Lung (tissue), 11 donors: ENCODE measurements at regions not wholly inside any gene's neighbourhood (a gene's known extent, or its start where the extent isn't known, plus 50 kb on each side); places are given as distances from the start of the nearest gene placed in this dataset.

Experiments
- ATAC-seq: fragments of 200-7000 bp; cut with Tn5 transposase; one replicate; pipeline ENCODE4 v1.9.1; 2020; ENCODE audit warnings: moderate number of reproducible peaks; ENCODE audit not compliant: insufficient read depth, low FRiP score
- DNase-seq, 3 donors: peaks; one replicate each; pipeline ENCODE4 v3.0.0-alpha.2; 2013 to 2017
- H3K27ac ChIP-seq, 2 donors: one replicate each; pipeline ENCODE4 v1.5.1; 2013; ENCODE audit warnings: mild to moderate bottlenecking in 2 of 2, moderate library complexity in 2 of 2, control low read depth in 1 of 2, inconsistent platforms in 1 of 2, low read depth in 1 of 2, low read length in 1 of 2
- H3K27me3 ChIP-seq, 3 donors: one replicate each; pipeline ENCODE4 v1.5.1; 2013; ENCODE audit warnings: low read length in 2 of 3; ENCODE audit not compliant: control insufficient read depth in 3 of 3, insufficient read depth in 3 of 3
- H3K36me3 ChIP-seq, 4 donors: one replicate each; pipeline ENCODE4 v1.5.1; 2013; ENCODE audit warnings: low read length in 4 of 4, mild to moderate bottlenecking in 1 of 4, moderate library complexity in 1 of 4; ENCODE audit not compliant: control insufficient read depth in 4 of 4, insufficient read depth in 4 of 4
- H3K4me1 ChIP-seq, 5 donors: one replicate each; pipeline ENCODE4 v1.5.1; 2013; ENCODE audit warnings: low read length in 5 of 5, mild to moderate bottlenecking in 2 of 5, moderate library complexity in 1 of 5; ENCODE audit not compliant: control insufficient read depth in 5 of 5, insufficient read depth in 5 of 5
- H3K4me3 ChIP-seq: one replicate; pipeline ENCODE4 v1.5.1; 2013; ENCODE audit warnings: mild to moderate bottlenecking, control low read depth, moderate library complexity
- H3K9ac ChIP-seq, 2 donors: one replicate each; pipeline ENCODE4 v1.5.1; 2013; ENCODE audit warnings: low read length in 2 of 2, control low read depth in 1 of 2; ENCODE audit not compliant: insufficient read depth in 1 of 2
- H3K9me3 ChIP-seq, 4 donors: one replicate each; pipeline ENCODE4 v1.5.1; 2013; ENCODE audit warnings: low read length in 3 of 4, mild to moderate bottlenecking in 1 of 4, moderate library complexity in 1 of 4; ENCODE audit not compliant: control insufficient read depth in 4 of 4, insufficient read depth in 3 of 4
- CTCF ChIP-seq: IDR thresholded peaks from 2 replicates; pipeline ENCODE4 v1.5.1; 2012; ENCODE audit warnings: mild to moderate bottlenecking; ENCODE audit errors: control extremely low read depth, extremely low read depth
- WGBS, 2 donors: extraction: QIAGEN DNeasy Blood & Tissue Kit; methylation state at CpG; one replicate each; pipeline ENCODE4 v1.1.7; 2013; 5-methylcytosine and 5-hydroxymethylcytosine counted together
- donor health status: control.
- donor health status: control.
- donor health status: Bipolar disorder and iron deficiency.
- donor health status: healthy.
- donor health status: DM: yes; HTN: yes; CAD: no.

GRCh38 chr10:57706576-57707299 is 561.0 kb downstream of the IPMK start:
- no peak for ATAC-seq
- 76 to 77% methylated on average over 5 of the region's 5 CpGs for whole genome bisulfite sequencing, 2 donors

DNA sequence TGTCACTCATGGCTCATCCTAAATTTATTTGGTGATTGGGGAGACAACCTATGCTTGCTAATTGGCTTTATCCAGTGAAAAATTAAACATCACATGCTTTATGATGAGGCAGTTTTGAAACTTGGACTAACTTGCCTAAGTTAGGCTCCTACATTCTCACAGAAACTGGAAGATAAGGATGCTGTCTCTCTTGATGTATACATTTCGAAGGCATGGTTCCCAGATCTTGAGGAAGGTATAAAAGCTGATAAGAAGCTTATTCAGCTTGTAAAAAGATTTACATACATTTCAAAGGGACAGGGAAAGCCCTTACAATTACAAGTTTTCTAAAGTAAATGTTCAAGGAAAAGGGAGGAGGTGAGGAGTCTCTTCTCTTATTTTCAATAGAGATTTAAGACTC is 561.7 kb downstream of the IPMK start:
- TF ChIP-seq CTCF = no peak
- H3K9ac ChIP-seq = no peak overlapping the region
- H3K27ac ChIP-seq = no peak overlapping the region
- DNase-seq (no peak), ATAC-seq (no peak)
- no peaks in the 10 kb centered on the region for H3K36me3 ChIP-seq
- H3K9me3 ChIP-seq = no peaks in the 10 kb centered on the region
- H3K4me1 ChIP-seq = no peaks in the 10 kb centered on the region
- 61 to 62% methylated on average over 1 of the region's 1 CpG for WGBS, 2 donors
- no peak overlapping the region for H3K4me3 ChIP-seq
- no peaks in the 10 kb centered on the region for H3K27me3 ChIP-seq

More at GRCh38 chr10:57706576-57707299, 561.0 kb downstream of the IPMK start:
- Histone ChIP-seq H3K9me3 (no peaks in the 10 kb centered on the region), H3K4me1 (no peaks in the 10 kb centered on the region), H3K27ac (no peak overlapping the region), H3K36me3 (no peaks in the 10 kb centered on the region), H3K9ac (no peak overlapping the region), H3K27me3 (no peaks in the 10 kb centered on the region), H3K4me3 (no peak overlapping the region)
- DNase-seq = no peak
- TF ChIP-seq CTCF = no peak

GRCh38 chr10:57699944-57700343 is 567.8 kb downstream of the IPMK start:
- TF ChIP-seq CTCF = no peak
- H3K9me3 ChIP-seq = no peaks in the 10 kb centered on the region
- no peak overlapping the region for H3K4me3 ChIP-seq
- no peaks in the 10 kb centered on the region for H3K36me3 ChIP-seq
- no peak overlapping the region for H3K9ac ChIP-seq
- no peaks in the 10 kb centered on the region for H3K27me3 ChIP-seq
- H3K27ac ChIP-seq = no peak overlapping the region
- no peaks in the 10 kb centered on the region for H3K4me1 ChIP-seq
- peak; percentile 17 to 68 (median 47) for DNase-seq
- no peak for ATAC-seq
- 19 to 56% methylated on average over 1 of the region's 1 CpG for WGBS, 2 donors

DNA sequence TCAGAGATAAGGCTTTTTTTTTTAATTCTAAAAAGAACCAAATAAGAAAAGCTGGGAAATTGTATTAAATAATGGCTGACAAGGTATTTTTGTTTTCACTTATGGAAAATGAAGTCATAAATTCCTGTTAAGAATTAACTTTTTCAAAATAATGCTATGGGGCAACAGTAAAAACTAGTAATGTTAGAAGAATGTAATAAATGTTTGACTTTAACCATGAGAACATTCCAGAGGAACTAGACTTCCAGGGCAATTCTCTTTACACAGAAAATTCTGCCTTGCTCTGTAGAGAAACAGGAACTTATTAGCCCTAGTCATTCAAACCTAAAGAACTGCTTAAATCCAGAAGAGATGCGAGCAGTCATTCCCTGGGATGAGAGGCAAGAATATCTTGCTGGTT is 571.1 kb downstream of the IPMK start:
- ATAC-seq = peak; percentile 75

More for the DNA sequence above, 571.1 kb downstream of the IPMK start:
- H3K4me3 ChIP-seq = no peak overlapping the region
- no peak for TF ChIP-seq CTCF
- peak in 2 of 3 donors; percentile 16 to 51 for DNase-seq
- no peak overlapping the region for H3K27ac ChIP-seq
- H3K36me3 ChIP-seq = no peaks in the 10 kb centered on the region
- no peaks in the 10 kb centered on the region for H3K4me1 ChIP-seq
- H3K27me3 ChIP-seq = no peaks in the 10 kb centered on the region
- H3K9me3 ChIP-seq = no peaks in the 10 kb centered on the region
- WGBS, 2 donors = 69 to 91% methylated on average over 1 of the region's 1 CpG
- H3K9ac ChIP-seq = no peak overlapping the region
